ENCODE measurements at regions not wholly inside any gene's neighbourhood (a gene's known extent, or its start where the extent isn't known, plus 50 kb on each side); places are given as distances from the start of the nearest gene placed in this dataset.
"Not testable (repeated sequence)": the region's sequence is repeated elsewhere in the genome, so short reads cannot be mapped to it uniquely, and the experiment has no call there.

GRCh38 chr2:224174521-224174920 is 135.4 kb upstream of the SERPINE2 start:
- no peak overlapping the region for H3K9ac ChIP-seq (ENCODE audit: low read depth in 2 of 2, low read length in 2 of 2)
- no peaks in the 10 kb centered on the region for H3K9me3 ChIP-seq
- H3K27ac ChIP-seq, result no peak overlapping the region
- intact Hi-C loops (cut with DNase I), result no loop called here
- DNase-seq, result no peak
- no peaks in the 10 kb centered on the region for H3K27me3 ChIP-seq
- no peaks in the 10 kb centered on the region for H3K36me3 ChIP-seq
- no peaks in the 10 kb centered on the region for H3K4me1 ChIP-seq
- no peak for TF ChIP-seq CTCF (IDR thresholded peaks at IDR 0.05)
- no peak overlapping the region for H3K4me3 ChIP-seq

- H3K4me3 ChIP-seq, result no peak overlapping the region
- no peaks in the 10 kb centered on the region for H3K27me3 ChIP-seq
- H3K9me3 ChIP-seq, result no peaks in the 10 kb centered on the region
- intact Hi-C loops (cut with DNase I), result no loop called here
- H3K27ac ChIP-seq, result no peak overlapping the region
- no peaks in the 10 kb centered on the region for H3K36me3 ChIP-seq
- H3K4me1 ChIP-seq, result no peaks in the 10 kb centered on the region
- no peak for DNase-seq
- TF ChIP-seq CTCF (IDR thresholded peaks at IDR 0.05), result no peak
- no peak overlapping the region for H3K9ac ChIP-seq (ENCODE audit: low read depth in 2 of 2, low read length in 2 of 2)
These were observed 134.8 kb upstream of the SERPINE2 start for GRCh38 chr2:224173933-224174332.

GRCh38 chr2:224173210-224173609 is 134.1 kb upstream of the SERPINE2 start:
- Histone ChIP-seq H3K27me3 (no peaks in the 10 kb centered on the region), H3K36me3 (no peaks in the 10 kb centered on the region), H3K9ac (ENCODE audit: low read depth in 2 of 2, low read length in 2 of 2) (no peak overlapping the region), H3K4me1 (no peaks in the 10 kb centered on the region), H3K4me3 (no peak overlapping the region), H3K9me3 (no peaks in the 10 kb centered on the region), H3K27ac (no peak overlapping the region)
- DNase-seq, result no peak
- TF ChIP-seq CTCF (IDR thresholded peaks at IDR 0.05), result no peak
- intact Hi-C loops (cut with DNase I), result no loop called here

GRCh38 chr2:224171226-224171625 is 132.1 kb upstream of the SERPINE2 start:
- Histone ChIP-seq H3K4me1 (no peaks in the 10 kb centered on the region), H3K27ac (no peak overlapping the region), H3K9me3 (no peaks in the 10 kb centered on the region), H3K36me3 (no peaks in the 10 kb centered on the region), H3K4me3 (no peak overlapping the region), H3K27me3 (no peaks in the 10 kb centered on the region), H3K9ac (ENCODE audit: low read depth in 2 of 2, low read length in 2 of 2) (no peak overlapping the region)
- peak; percentile 38 for DNase-seq
- intact Hi-C loops (cut with DNase I), result no loop called here
- TF ChIP-seq CTCF (IDR thresholded peaks at IDR 0.05), result no peak

- no peak overlapping the region for H3K4me3 ChIP-seq
- H3K4me1 ChIP-seq, result no peaks in the 10 kb centered on the region
- no peak overlapping the region for H3K9ac ChIP-seq (ENCODE audit: low read depth in 2 of 2, low read length in 2 of 2)
- H3K27ac ChIP-seq, result no peak overlapping the region
- H3K27me3 ChIP-seq, result no peaks in the 10 kb centered on the region
- intact Hi-C loops (cut with DNase I), result no loop called here
- no peak for DNase-seq
- no peak for TF ChIP-seq CTCF (IDR thresholded peaks at IDR 0.05)
- no peaks in the 10 kb centered on the region for H3K36me3 ChIP-seq
- H3K9me3 ChIP-seq, result no peaks in the 10 kb centered on the region
These were observed 130.8 kb upstream of the SERPINE2 start for GRCh38 chr2:224169847-224170246.

GRCh38 chr2:224167781-224168180 is 128.7 kb upstream of the SERPINE2 start:
- H3K27ac ChIP-seq; intact Hi-C loops (cut with DNase I); H3K36me3 ChIP-seq; H3K27me3 ChIP-seq; H3K9me3 ChIP-seq; H3K4me1 ChIP-seq; DNase-seq; H3K9ac ChIP-seq (ENCODE audit: low read depth in 2 of 2, low read length in 2 of 2); H3K4me3 ChIP-seq: not testable (repeated sequence)
